Mesenchymal stem cell (in vitro differentiated cells and primary cell): ENCODE measurements at regions not wholly inside any gene's neighbourhood (a gene's known extent, or its start where the extent isn't known, plus 50 kb on each side); places are given as distances from the start of the nearest gene placed in this dataset.

Source experiments
- DNase-seq: peaks from one replicate; pipeline ENCODE4 v3.0.0-alpha.2; 2013
- H2AFZ ChIP-seq: one replicate; pipeline ENCODE4 v1.6.1; 2013; ENCODE audit warnings: low read depth, mild to moderate bottlenecking, control low read depth, inconsistent platforms, low read length, moderate library complexity
- H2AK5ac ChIP-seq: 2 replicates; pipeline ENCODE4 v1.6.1; 2013; ENCODE audit warnings: low read length, moderate library complexity, mild to moderate bottlenecking, inconsistent platforms; ENCODE audit not compliant: severe bottlenecking
- H2BK120ac ChIP-seq: one replicate; pipeline ENCODE4 v1.6.1; 2013; ENCODE audit warnings: low read depth, mild to moderate bottlenecking, inconsistent platforms, low read length, moderate library complexity
- H2BK12ac ChIP-seq, 2 experiments: one replicate each; pipeline ENCODE4 v1.6.1; 2013; ENCODE audit warnings: inconsistent platforms in 2 of 2, low read length in 2 of 2, mild to moderate bottlenecking in 2 of 2, moderate library complexity in 2 of 2, control low read depth in 1 of 2
- H2BK15ac ChIP-seq: one replicate; pipeline ENCODE4 v1.6.1; 2013; ENCODE audit warnings: mild to moderate bottlenecking, low read depth, inconsistent platforms; ENCODE audit not compliant: poor library complexity, severe bottlenecking
- H2BK5ac ChIP-seq: 2 replicates; pipeline ENCODE4 v1.6.1; 2013; ENCODE audit warnings: low read depth, mild to moderate bottlenecking, low read length, control low read depth, inconsistent platforms; ENCODE audit not compliant: poor library complexity, severe bottlenecking
- H3K14ac ChIP-seq, 2 experiments: one replicate each; pipeline ENCODE4 v1.6.1; 2013; ENCODE audit warnings: inconsistent platforms in 2 of 2, low read length in 2 of 2, control low read depth in 1 of 2, mild to moderate bottlenecking in 1 of 2, moderate library complexity in 1 of 2
- H3K18ac ChIP-seq, 2 experiments: one replicate each; pipeline ENCODE4 v1.6.1; 2013; ENCODE audit warnings: inconsistent platforms in 2 of 2, low read length in 2 of 2, control low read depth in 1 of 2, low read depth in 1 of 2, mild to moderate bottlenecking in 1 of 2
- H3K23ac ChIP-seq, 2 experiments: one replicate each; pipeline ENCODE4 v1.6.1; 2013; ENCODE audit warnings: inconsistent platforms in 2 of 2, low read length in 2 of 2, mild to moderate bottlenecking in 2 of 2, moderate library complexity in 2 of 2, control low read depth in 1 of 2
- H3K27ac ChIP-seq: 2 replicates; pipeline ENCODE4 v1.5.1; 2013; ENCODE audit warnings: mild to moderate bottlenecking, moderate library complexity, low read length, control low read depth, inconsistent platforms; ENCODE audit not compliant: poor library complexity, severe bottlenecking
- H3K27me3 ChIP-seq, 2 experiments: 2 replicates each; pipeline versions ENCODE4 v1.6.1 to v1.7.0; 2013; ENCODE audit warnings: low read length in 2 of 2, mild to moderate bottlenecking in 2 of 2, moderate library complexity in 2 of 2, control low read depth in 1 of 2, inconsistent platforms in 1 of 2; ENCODE audit not compliant: control insufficient read depth in 1 of 2, insufficient read depth in 1 of 2
- H3K36me3 ChIP-seq, 2 experiments: 2 replicates each; pipeline versions ENCODE4 v1.6.1 to v1.7.0; 2013; ENCODE audit warnings: low read length in 2 of 2, control low read depth in 1 of 2, inconsistent platforms in 1 of 2, low read depth in 1 of 2, mild to moderate bottlenecking in 1 of 2; ENCODE audit not compliant: insufficient read depth in 2 of 2, control insufficient read depth in 1 of 2
- H3K4ac ChIP-seq, 2 experiments: one replicate each; pipeline ENCODE4 v1.6.1; 2013; ENCODE audit warnings: inconsistent platforms in 2 of 2, low read length in 2 of 2, mild to moderate bottlenecking in 2 of 2, moderate library complexity in 2 of 2, control low read depth in 1 of 2, low read depth in 1 of 2
- H3K4me1 ChIP-seq: 2 replicates; pipeline ENCODE4 v1.6.1; 2013; ENCODE audit warnings: low read depth, low read length, control low read depth; ENCODE audit not compliant: control insufficient read depth, insufficient read depth
- H3K4me2 ChIP-seq: 2 replicates; pipeline ENCODE4 v1.6.1; 2013; ENCODE audit warnings: low read length, mild to moderate bottlenecking, inconsistent platforms; ENCODE audit not compliant: poor library complexity, severe bottlenecking
- H3K4me3 ChIP-seq, 2 experiments: 2 replicates each; pipeline versions ENCODE4 v1.5.1 to v1.7.0; 2013; ENCODE audit warnings: low read length in 2 of 2, mild to moderate bottlenecking in 2 of 2, control low read depth in 1 of 2, low read depth in 1 of 2; ENCODE audit not compliant: insufficient read depth in 1 of 2
- H3K79me1 ChIP-seq: replicated peaks from 2 replicates; pipeline ENCODE4 v1.6.1; 2013; ENCODE audit warnings: mild to moderate bottlenecking, control low read depth, low read length, inconsistent platforms; ENCODE audit not compliant: poor library complexity, severe bottlenecking
- H3K9ac ChIP-seq: 2 replicates; pipeline ENCODE4 v1.7.0; 2013; ENCODE audit warnings: mild to moderate bottlenecking, low read length, moderate library complexity
- H3K9me3 ChIP-seq: 2 replicates; pipeline ENCODE4 v1.7.0; 2013; ENCODE audit warnings: mild to moderate bottlenecking, low read length; ENCODE audit not compliant: control insufficient read depth
- H4K8ac ChIP-seq: one replicate; pipeline ENCODE4 v1.6.1; 2013; ENCODE audit warnings: inconsistent platforms, mild to moderate bottlenecking, low read length, moderate library complexity
- H4K91ac ChIP-seq: one replicate; pipeline ENCODE4 v1.6.1; 2013; ENCODE audit warnings: mild to moderate bottlenecking, low read length, inconsistent platforms
- WGBS: methylation state at CpG from one replicate; pipeline ENCODE4 v1.1.7; 2013; ENCODE audit warnings: mixed read lengths; 5-methylcytosine and 5-hydroxymethylcytosine counted together

DNA sequence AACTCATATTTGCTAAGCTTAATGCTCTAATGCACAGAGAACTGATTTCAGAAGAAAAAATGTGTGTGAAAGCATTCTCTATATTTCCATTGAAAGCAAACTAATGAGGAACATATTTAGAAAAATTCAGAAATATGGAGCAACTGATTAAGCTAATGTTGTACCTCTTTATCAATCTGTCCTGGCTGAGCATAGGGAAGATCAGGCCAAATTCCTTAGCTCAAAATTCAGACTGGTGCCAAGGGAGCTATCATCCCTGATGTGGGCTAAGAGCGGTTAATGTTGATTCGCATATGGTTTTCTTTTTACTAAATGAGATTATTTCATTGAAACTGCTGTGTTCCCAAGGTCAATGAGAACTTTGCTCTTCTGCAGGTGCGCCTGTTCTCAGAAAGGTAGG is 93.9 kb upstream of the HS3ST5 start:
- no peak overlapping the region for H2BK15ac ChIP-seq
- no peaks in the 10 kb centered on the region for H3K4me1 ChIP-seq
- no peak overlapping the region for H3K4me2 ChIP-seq
- no peak overlapping the region for H3K9ac ChIP-seq
- H4K8ac ChIP-seq: no peak overlapping the region
- no peak overlapping the region for H2BK120ac ChIP-seq
- no peaks in the 10 kb centered on the region for H3K27me3 ChIP-seq
- no peak overlapping the region for H3K18ac ChIP-seq
- no peak overlapping the region for H3K27ac ChIP-seq
- no peak for DNase-seq
- no peak overlapping the region for H2BK12ac ChIP-seq
- H2BK5ac ChIP-seq: no peak overlapping the region
- no peak overlapping the region for H2AFZ ChIP-seq
- no peak overlapping the region for H3K4ac ChIP-seq
- H3K79me1 ChIP-seq: no peaks in the 10 kb centered on the region
- H3K36me3 ChIP-seq: no peaks in the 10 kb centered on the region
- no peak overlapping the region for H2AK5ac ChIP-seq
- H3K14ac ChIP-seq: no peak overlapping the region
- WGBS: 93% methylated on average over 3 of the region's 3 CpGs
- no peak overlapping the region for H3K23ac ChIP-seq
- H3K4me3 ChIP-seq: no peak overlapping the region
- no peak overlapping the region for H4K91ac ChIP-seq
- no peaks in the 10 kb centered on the region for H3K9me3 ChIP-seq

- Histone ChIP-seq H2BK15ac (no peak overlapping the region), H2BK120ac (no peak overlapping the region), H2BK5ac (no peak overlapping the region), H3K4me2 (no peak overlapping the region), H3K4ac (no peak overlapping the region), H3K18ac (no peak overlapping the region), H3K9ac (no peak overlapping the region), H3K23ac (no peak overlapping the region), H3K4me3 (no peak overlapping the region), H2AK5ac (no peak overlapping the region), H2AFZ (no peak overlapping the region), H4K91ac (no peak overlapping the region), H3K27ac (no peak overlapping the region), H3K79me1 (no peaks in the 10 kb centered on the region), H3K27me3 (no peaks in the 10 kb centered on the region), H3K14ac (no peak overlapping the region), H3K9me3 (no peaks in the 10 kb centered on the region), H4K8ac (no peak overlapping the region), H3K36me3 (no peaks in the 10 kb centered on the region), H3K4me1 (no peaks in the 10 kb centered on the region), H2BK12ac (no peak overlapping the region)
- DNase-seq: no peak
These were observed 93.2 kb upstream of the HS3ST5 start for GRCh38 chr6:114435985-114436384.

- Histone ChIP-seq H3K14ac (no peak overlapping the region), H4K91ac (no peak overlapping the region), H2AFZ (no peak overlapping the region), H2BK15ac (no peak overlapping the region), H3K27me3 (no peaks in the 10 kb centered on the region), H3K36me3 (no peaks in the 10 kb centered on the region), H2AK5ac (no peak overlapping the region), H3K4me3 (no peak overlapping the region), H3K9ac (no peak overlapping the region), H3K27ac (no peak overlapping the region), H3K23ac (no peak overlapping the region), H3K79me1 (no peaks in the 10 kb centered on the region), H2BK12ac (no peak overlapping the region), H3K9me3 (no peaks in the 10 kb centered on the region), H2BK120ac (no peak overlapping the region), H3K18ac (no peak overlapping the region), H3K4me1 (peaks cover 2% of the 10 kb centered on the region), H2BK5ac (no peak overlapping the region), H3K4me2 (no peak overlapping the region), H3K4ac (no peak overlapping the region), H4K8ac (no peak overlapping the region)
- WGBS: 100% methylated on average over 1 of the region's 1 CpG
- no peak for DNase-seq
These were observed 89.6 kb upstream of the HS3ST5 start for GRCh38 chr6:114432400-114432799.

DNA sequence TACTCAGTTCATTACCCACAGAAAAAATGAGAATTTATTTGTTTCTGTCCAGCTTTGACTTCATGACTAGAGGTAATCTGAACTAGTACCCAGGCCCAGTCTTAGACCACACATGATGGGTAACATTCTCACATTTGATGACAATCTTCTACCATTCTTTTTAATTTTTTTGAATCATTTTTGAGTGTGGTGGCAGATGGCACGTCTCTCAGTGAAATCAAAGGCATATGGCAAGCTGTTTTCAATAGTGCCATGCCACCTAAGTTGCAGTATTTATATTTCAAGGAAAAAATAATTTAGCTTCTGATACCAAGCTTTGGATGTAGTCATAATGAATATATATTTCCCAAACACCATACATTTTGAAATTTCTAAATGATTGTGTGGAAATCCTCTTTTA is 88.8 kb upstream of the HS3ST5 start:
- H2AK5ac ChIP-seq: no peak overlapping the region
- DNase-seq: no peak
- no peak overlapping the region for H4K91ac ChIP-seq
- H2BK120ac ChIP-seq: no peak overlapping the region
- no peak overlapping the region for H3K18ac ChIP-seq
- no peak overlapping the region for H2BK12ac ChIP-seq
- WGBS: no CpG with 5 or more reads among the region's 1 CpG
- no peaks in the 10 kb centered on the region for H3K27me3 ChIP-seq
- no peak overlapping the region for H3K23ac ChIP-seq
- no peak overlapping the region for H2AFZ ChIP-seq
- H3K79me1 ChIP-seq: no peaks in the 10 kb centered on the region
- H3K27ac ChIP-seq: no peak overlapping the region
- no peaks in the 10 kb centered on the region for H3K9me3 ChIP-seq
- no peaks in the 10 kb centered on the region for H3K36me3 ChIP-seq
- no peak overlapping the region for H3K4me2 ChIP-seq
- H3K4ac ChIP-seq: no peak overlapping the region
- no peak overlapping the region for H3K9ac ChIP-seq
- H4K8ac ChIP-seq: no peak overlapping the region
- no peak overlapping the region for H2BK15ac ChIP-seq
- peaks cover 2% of the 10 kb centered on the region for H3K4me1 ChIP-seq
- no peak overlapping the region for H2BK5ac ChIP-seq
- H3K14ac ChIP-seq: no peak overlapping the region
- no peak overlapping the region for H3K4me3 ChIP-seq
